GM13976 (cell line): ENCODE measurements at regions not wholly inside any gene's neighbourhood (a gene's known extent, or its start where the extent isn't known, plus 50 kb on each side); places are given as distances from the start of the nearest gene placed in this dataset.
"Not testable (repeated sequence)": the region's sequence is repeated elsewhere in the genome, so short reads cannot be mapped to it uniquely, and the experiment has no call there.

Experiments
- DNase-seq: peaks from one replicate; pipeline ENCODE4 v3.0.0; 2012; ENCODE audit warnings: low spot score
- in situ Hi-C: fragments of 300-500 bp; cut with MboI; formaldehyde crosslinking; loops from one replicate; pipeline ENCODE4 v1.12.0; 2022; ENCODE audit warnings: low sequenced_read_pairs, mixed read lengths, inconsistent platforms; ENCODE audit not compliant: unreplicated experiment

- DNase-seq, in situ Hi-C loops: not testable (repeated sequence)
These were observed 250.2 kb downstream of the RTP5 start for GRCh38 chr2:242119682-242120081.

GRCh38 chr2:242130682-242131081 is 261.2 kb downstream of the RTP5 start:
- DNase-seq, in situ Hi-C loops: not testable (repeated sequence)

GRCh38 chr2:242159921-242160320 is 290.4 kb downstream of the RTP5 start:
- not testable (repeated sequence) for DNase-seq

GRCh38 chr2:242165115-242165514 is 295.6 kb downstream of the RTP5 start:
- in situ Hi-C loops, DNase-seq: not testable (repeated sequence)

More at GRCh38 chr2:242159921-242160320, 290.4 kb downstream of the RTP5 start:
- in situ Hi-C loops, result not testable (repeated sequence)

- DNase-seq, in situ Hi-C loops: not testable (repeated sequence)
These were observed 301.8 kb downstream of the RTP5 start for GRCh38 chr2:242171290-242171689.
